ENCODE measurements at regions not wholly inside any gene's neighbourhood (a gene's known extent, or its start where the extent isn't known, plus 50 kb on each side); places are given as distances from the start of the nearest gene placed in this dataset.

GRCh38 chr7:46549892-46550639 lies 629.0 kb upstream of the IGFBP3 start:
- no peak overlapping the region for H3K4me3 Mint-ChIP-seq
- H3K27me3 Mint-ChIP-seq, result no peaks in the 10 kb centered on the region
- no peak for DNase-seq
- H3K36me3 Mint-ChIP-seq (ENCODE audit: low read depth), result no peaks in the 10 kb centered on the region
- no peak overlapping the region for H3K27ac Mint-ChIP-seq
- POLR2A ChIA-PET, result no interaction called here
- CTCF ChIA-PET, result no interaction called here
- TF ChIP-seq CTCF (IDR thresholded peaks at IDR 0.05), result no peak
- intact Hi-C loops (cut with micrococcal nuclease), result no loop called here
- peaks cover 5% of the 10 kb centered on the region for H3K9me3 Mint-ChIP-seq
- no peaks in the 10 kb centered on the region for H3K4me1 Mint-ChIP-seq (ENCODE audit: low read depth)
- ATAC-seq, result no peak

DNA sequence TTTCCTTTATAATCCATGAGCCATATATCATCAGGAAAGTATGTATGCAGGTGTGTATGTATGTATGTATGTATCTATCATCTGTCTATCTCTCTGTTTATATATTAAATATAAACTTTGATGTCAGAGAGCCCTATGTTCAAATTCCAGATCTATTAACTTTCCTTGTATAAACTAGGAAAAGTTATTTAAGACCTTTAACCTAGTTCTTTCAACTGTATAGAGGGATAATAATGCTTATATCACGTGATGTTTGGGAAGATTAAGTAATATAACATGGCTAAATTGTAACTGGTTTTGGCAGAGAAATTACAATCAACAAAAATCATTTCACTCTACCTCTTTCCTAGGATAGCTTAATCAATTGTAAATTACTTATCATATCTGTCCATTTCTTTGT lies 628.3 kb upstream of the IGFBP3 start:
- POLR2A ChIA-PET, result no interaction called here
- intact Hi-C loops (cut with micrococcal nuclease), result no loop called here

DNA sequence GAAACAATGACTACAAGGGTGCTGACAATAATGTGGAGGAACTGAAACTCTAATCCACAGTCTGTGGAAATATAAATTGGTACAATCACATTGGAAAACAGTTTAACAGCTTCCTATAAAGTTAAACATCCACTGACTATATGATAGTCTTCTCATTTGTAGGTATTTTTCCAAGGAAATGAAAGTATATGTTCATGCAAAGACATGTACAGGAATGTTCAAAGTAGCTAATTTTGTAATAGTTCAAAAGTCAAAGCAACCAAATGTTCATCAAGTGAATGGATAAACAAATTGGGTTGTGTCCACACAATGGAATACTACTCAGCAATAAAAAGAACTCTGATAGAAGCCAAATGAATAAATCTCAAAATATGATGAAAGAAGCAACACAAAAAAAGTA lies 626.0 kb upstream of the IGFBP3 start:
- no peak for DNase-seq
- H3K9me3 Mint-ChIP-seq, result no peaks in the 10 kb centered on the region
- intact Hi-C loops (cut with micrococcal nuclease), result no loop called here
- ChIA-PET CTCF (no interaction called here), POLR2A (no interaction called here)
- no peaks in the 10 kb centered on the region for H3K4me1 Mint-ChIP-seq (ENCODE audit: low read depth)
- H3K27me3 Mint-ChIP-seq, result no peaks in the 10 kb centered on the region
- H3K27ac Mint-ChIP-seq, result no peak overlapping the region
- TF ChIP-seq CTCF (IDR thresholded peaks at IDR 0.05), result no peak
- no peak for ATAC-seq
- H3K4me3 Mint-ChIP-seq, result no peak overlapping the region
- no peaks in the 10 kb centered on the region for H3K36me3 Mint-ChIP-seq (ENCODE audit: low read depth)

More for the DNA sequence above, 628.3 kb upstream of the IGFBP3 start:
- Mint-ChIP-seq H3K4me3 (no peak overlapping the region), H3K36me3 (ENCODE audit: low read depth) (no peaks in the 10 kb centered on the region), H3K27me3 (no peaks in the 10 kb centered on the region), H3K9me3 (peaks cover 3% of the 10 kb centered on the region), H3K27ac (no peak overlapping the region), H3K4me1 (ENCODE audit: low read depth) (no peaks in the 10 kb centered on the region)
- ATAC-seq (no peak), DNase-seq (no peak)
- CTCF ChIA-PET, result no interaction called here
- no peak for TF ChIP-seq CTCF (IDR thresholded peaks at IDR 0.05)

DNA sequence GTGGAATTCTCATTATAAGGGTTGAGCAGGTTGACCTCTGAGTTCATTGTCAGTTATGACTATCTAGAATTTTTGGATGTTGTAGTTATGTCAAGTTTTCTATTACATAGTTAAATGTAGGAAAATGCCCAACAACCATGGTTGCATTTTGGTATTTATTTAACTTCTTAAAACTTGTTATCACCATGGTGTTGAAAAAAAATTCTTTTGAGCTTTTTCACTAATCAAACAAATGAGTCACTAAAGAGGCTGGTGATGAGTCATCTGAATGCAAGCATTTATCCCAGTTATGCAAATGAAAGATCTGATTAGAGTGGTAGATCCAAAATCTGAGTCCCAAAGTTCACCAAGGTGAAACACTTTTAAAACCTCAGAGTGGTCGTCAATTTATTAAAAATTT lies 624.7 kb upstream of the IGFBP3 start:
- no peaks in the 10 kb centered on the region for H3K36me3 Mint-ChIP-seq (ENCODE audit: low read depth)
- H3K9me3 Mint-ChIP-seq, result no peaks in the 10 kb centered on the region
- intact Hi-C loops (cut with micrococcal nuclease), result no loop called here
- ChIA-PET CTCF (no interaction called here), POLR2A (no interaction called here)
- no peak overlapping the region for H3K4me3 Mint-ChIP-seq
- H3K27me3 Mint-ChIP-seq, result no peaks in the 10 kb centered on the region
- H3K4me1 Mint-ChIP-seq (ENCODE audit: low read depth), result no peaks in the 10 kb centered on the region
- no peak for DNase-seq
- no peak for TF ChIP-seq CTCF (IDR thresholded peaks at IDR 0.05)
- no peak for ATAC-seq
- H3K27ac Mint-ChIP-seq, result no peak overlapping the region

DNA sequence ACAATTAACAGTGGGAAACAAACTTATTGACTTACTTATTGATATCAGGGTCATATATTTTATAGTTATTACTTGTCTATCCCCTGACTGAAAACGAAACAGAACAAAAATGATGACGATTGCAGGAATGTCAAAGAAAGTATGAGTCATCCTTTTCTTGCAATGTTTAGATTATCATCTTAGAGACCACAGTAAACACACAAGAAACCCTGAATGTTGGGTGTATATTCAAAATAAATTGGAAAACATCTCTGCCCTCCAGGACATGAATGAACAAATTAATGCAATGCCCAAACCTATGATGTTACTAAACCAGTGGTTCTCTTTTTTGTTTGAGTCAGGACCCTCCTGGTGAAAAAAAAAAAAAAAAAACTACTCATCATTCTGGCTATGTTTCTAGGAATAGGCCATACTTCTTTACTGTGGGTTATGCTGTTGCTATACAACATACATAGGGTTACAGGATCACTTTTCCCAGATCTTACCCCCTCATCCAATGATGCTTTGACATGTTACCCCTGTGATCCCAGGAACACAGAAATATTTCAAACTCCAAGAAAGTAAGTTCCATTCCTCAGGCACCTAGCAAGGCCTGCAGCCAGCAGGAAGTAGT lies 623.4 kb upstream of the IGFBP3 start:
- Mint-ChIP-seq H3K36me3 (ENCODE audit: low read depth) (no peaks in the 10 kb centered on the region), H3K4me1 (ENCODE audit: low read depth) (no peaks in the 10 kb centered on the region), H3K27me3 (no peaks in the 10 kb centered on the region), H3K4me3 (no peak overlapping the region), H3K27ac (no peak overlapping the region), H3K9me3 (no peaks in the 10 kb centered on the region)
- no peak for TF ChIP-seq CTCF (IDR thresholded peaks at IDR 0.05)
- intact Hi-C loops (cut with micrococcal nuclease), result no loop called here
- ATAC-seq (no peak), DNase-seq (no peak)
- ChIA-PET CTCF (no interaction called here), POLR2A (no interaction called here)
